ENCODE measurements at regions not wholly inside any gene's neighbourhood (a gene's known extent, or its start where the extent isn't known, plus 50 kb on each side); places are given as distances from the start of the nearest gene placed in this dataset.

DNA sequence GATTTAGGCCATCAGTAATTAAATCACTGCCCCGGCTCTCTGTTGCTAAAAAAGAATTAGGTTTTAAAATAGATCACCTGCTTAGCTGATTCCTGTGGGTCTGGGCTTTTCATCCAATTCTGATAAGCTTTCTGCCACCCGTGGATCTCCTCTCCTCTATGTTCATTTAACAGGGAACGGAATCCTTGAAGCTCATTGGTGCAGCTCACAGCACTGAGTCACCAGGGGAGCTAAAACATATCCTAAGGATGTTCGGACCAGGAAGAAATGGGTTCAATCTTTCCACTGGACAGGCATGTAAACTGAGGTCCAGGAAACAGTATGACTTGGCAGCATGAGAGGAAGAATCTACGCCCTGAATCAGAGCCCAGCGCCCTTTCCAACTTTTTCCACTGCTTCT lies 267.1 kb upstream of the GRIA1 start:
- Histone ChIP-seq H3K27me3 (replicated peaks; ENCODE audit: insufficient read depth) (no peaks in the 10 kb centered on the region), H3K4me1 (replicated peaks) (no peaks in the 10 kb centered on the region), H3K36me3 (no peaks in the 10 kb centered on the region), H3K27ac (no peak overlapping the region), H3K9me3 (no peaks in the 10 kb centered on the region), H3K4me3 (no peak overlapping the region)
- 59% methylated on average over 6 of the region's 6 CpGs for whole genome bisulfite sequencing
- TF ChIP-seq, protein P1, sequence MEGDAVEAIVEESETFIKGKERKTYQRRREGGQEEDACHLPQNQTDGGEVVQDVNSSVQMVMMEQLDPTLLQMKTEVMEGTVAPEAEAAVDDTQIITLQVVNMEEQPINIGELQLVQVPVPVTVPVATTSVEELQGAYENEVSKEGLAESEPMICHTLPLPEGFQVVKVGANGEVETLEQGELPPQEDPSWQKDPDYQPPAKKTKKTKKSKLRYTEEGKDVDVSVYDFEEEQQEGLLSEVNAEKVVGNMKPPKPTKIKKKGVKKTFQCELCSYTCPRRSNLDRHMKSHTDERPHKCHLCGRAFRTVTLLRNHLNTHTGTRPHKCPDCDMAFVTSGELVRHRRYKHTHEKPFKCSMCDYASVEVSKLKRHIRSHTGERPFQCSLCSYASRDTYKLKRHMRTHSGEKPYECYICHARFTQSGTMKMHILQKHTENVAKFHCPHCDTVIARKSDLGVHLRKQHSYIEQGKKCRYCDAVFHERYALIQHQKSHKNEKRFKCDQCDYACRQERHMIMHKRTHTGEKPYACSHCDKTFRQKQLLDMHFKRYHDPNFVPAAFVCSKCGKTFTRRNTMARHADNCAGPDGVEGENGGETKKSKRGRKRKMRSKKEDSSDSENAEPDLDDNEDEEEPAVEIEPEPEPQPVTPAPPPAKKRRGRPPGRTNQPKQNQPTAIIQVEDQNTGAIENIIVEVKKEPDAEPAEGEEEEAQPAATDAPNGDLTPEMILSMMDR (IDR thresholded peaks at IDR 0.05) = no peak
- TF ChIP-seq POLR2A (IDR thresholded peaks at IDR 0.05) = no peak
- TF ChIP-seq POLR2AphosphoS5 (IDR thresholded peaks at IDR 0.05) = no peak
- DNase-seq (ENCODE audit: low spot score) = no peak
- intact Hi-C loops (cut with DNase I) = no loop called here

DNA sequence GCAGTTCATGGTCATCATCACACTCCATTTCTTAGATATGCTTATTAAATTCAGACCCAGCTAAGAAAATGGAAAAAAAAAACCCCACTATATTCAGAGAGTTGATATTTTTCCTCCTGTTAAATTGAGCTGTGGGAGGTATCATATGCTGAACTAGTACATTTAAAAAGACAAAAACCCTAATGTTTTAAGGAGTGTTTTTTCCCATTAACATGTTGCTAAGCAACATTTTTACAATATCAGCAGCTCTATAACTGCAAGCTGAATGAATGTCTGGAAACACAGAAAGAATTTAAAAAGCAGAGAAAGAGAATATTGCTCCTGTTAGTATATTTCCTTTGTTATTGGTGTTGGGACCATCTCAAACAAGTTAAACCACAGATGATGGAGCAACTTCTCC lies 265.8 kb upstream of the GRIA1 start:
- H3K9me3 ChIP-seq = no peaks in the 10 kb centered on the region
- no peak for DNase-seq (ENCODE audit: low spot score)
- no peak overlapping the region for H3K27ac ChIP-seq
- TF ChIP-seq POLR2A (IDR thresholded peaks at IDR 0.05) (no peak), POLR2AphosphoS5 (IDR thresholded peaks at IDR 0.05) (no peak)
- TF ChIP-seq, protein P1 (IDR thresholded peaks at IDR 0.05) = no peak
- H3K4me1 ChIP-seq (replicated peaks) = no peaks in the 10 kb centered on the region
- H3K4me3 ChIP-seq = no peak overlapping the region
- intact Hi-C loops (cut with DNase I) = no loop called here
- no peaks in the 10 kb centered on the region for H3K36me3 ChIP-seq
- no peaks in the 10 kb centered on the region for H3K27me3 ChIP-seq (replicated peaks; ENCODE audit: insufficient read depth)

DNA sequence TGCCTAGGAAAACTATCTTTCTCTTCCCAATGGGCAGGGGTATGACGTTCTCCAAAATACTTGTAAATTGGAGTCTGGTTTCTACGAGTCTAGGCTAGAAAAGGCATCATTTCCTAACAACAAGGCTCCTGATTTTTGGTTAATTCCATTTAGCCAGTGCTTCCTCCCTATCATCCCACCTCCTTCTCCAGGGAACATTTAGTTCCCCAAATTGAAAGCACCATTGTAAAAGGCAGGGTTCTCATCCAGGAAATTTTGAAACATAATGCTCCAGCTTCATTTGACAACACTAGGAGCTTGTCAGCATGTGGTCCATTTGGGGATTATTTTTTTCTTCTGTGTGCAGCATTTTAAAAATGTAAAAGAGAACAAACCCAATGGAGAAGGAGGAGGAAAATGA lies 256.5 kb upstream of the GRIA1 start:
- no peaks in the 10 kb centered on the region for H3K9me3 ChIP-seq
- H3K27me3 ChIP-seq (replicated peaks; ENCODE audit: insufficient read depth) = no peaks in the 10 kb centered on the region
- DNase-seq (ENCODE audit: low spot score) = no peak
- TF ChIP-seq, protein P1 (IDR thresholded peaks at IDR 0.05) = no peak
- TF ChIP-seq POLR2A (IDR thresholded peaks at IDR 0.05) (no peak), POLR2AphosphoS5 (IDR thresholded peaks at IDR 0.05) (no peak)
- no peak overlapping the region for H3K27ac ChIP-seq
- no peak overlapping the region for H3K4me3 ChIP-seq
- intact Hi-C loops (cut with DNase I) = no loop called here
- no peaks in the 10 kb centered on the region for H3K36me3 ChIP-seq
- no peaks in the 10 kb centered on the region for H3K4me1 ChIP-seq (replicated peaks)
- WGBS = 77% methylated on average over 2 of the region's 2 CpGs

DNA sequence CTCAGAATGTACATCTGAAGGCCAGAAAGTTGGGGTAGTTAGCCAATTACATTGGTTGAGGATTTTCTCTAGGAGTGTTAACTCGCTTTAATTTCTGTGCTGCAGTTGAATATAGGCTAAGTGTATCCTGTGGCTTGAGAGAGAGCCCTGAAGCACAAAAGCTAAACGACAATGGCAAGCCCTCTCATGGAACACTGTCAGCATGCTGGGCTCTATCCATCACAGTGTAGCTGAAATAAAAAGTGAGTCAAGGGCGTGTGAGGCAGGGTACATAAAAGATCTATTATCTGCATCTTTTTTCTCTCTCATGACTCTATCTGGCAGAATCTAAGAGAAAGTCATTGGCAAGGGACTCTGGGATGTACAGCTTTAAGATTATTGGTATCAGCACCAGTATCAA lies 254.2 kb upstream of the GRIA1 start:
- no peaks in the 10 kb centered on the region for H3K9me3 ChIP-seq
- no peaks in the 10 kb centered on the region for H3K27me3 ChIP-seq (replicated peaks; ENCODE audit: insufficient read depth)
- 77% methylated on average over 3 of the region's 3 CpGs for WGBS
- intact Hi-C loops (cut with DNase I) = no loop called here
- TF ChIP-seq POLR2AphosphoS5 (IDR thresholded peaks at IDR 0.05) = no peak
- no peak for TF ChIP-seq POLR2A (IDR thresholded peaks at IDR 0.05)
- TF ChIP-seq, protein P1 (IDR thresholded peaks at IDR 0.05) = no peak
- DNase-seq (ENCODE audit: low spot score) = no peak
- H3K36me3 ChIP-seq = no peaks in the 10 kb centered on the region
- H3K27ac ChIP-seq = no peak overlapping the region
- no peak overlapping the region for H3K4me3 ChIP-seq
- no peaks in the 10 kb centered on the region for H3K4me1 ChIP-seq (replicated peaks)

DNA sequence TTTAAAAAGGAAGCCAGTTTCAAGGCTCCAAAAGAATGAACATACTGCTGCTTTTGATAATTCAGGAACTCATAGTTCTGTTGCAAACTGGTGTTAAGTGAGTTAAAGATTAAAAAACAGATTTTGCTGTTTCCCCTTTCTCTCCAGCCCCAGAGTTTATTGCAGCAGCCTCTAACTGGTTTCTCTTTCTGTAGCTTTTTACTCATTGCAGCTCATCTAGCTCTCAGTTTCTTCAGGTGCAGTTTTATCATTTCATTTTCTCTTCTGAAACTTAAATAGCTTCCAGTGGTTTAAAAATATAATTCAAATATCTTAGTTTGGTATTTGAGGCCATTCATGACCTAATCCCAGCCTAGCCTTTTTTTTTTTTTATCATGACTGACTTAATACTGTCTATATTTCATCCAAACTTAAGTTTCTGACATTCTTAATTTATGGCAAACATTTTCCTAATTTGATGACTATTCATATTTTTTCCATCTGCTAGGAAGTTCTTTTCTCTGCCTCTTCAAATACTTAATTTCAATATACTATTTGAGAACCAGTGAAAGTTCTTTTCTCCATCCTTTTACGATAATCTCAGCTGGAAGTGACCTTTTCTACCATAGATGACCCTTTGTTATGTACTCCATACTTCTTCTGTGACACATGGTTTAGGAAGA lies 252.7 kb upstream of the GRIA1 start:
- H3K27me3 ChIP-seq (replicated peaks; ENCODE audit: insufficient read depth) = no peaks in the 10 kb centered on the region
- no peaks in the 10 kb centered on the region for H3K36me3 ChIP-seq
- no peaks in the 10 kb centered on the region for H3K4me1 ChIP-seq (replicated peaks)
- WGBS = 79% methylated on average over 1 of the region's 1 CpG
- TF ChIP-seq, protein P1 (IDR thresholded peaks at IDR 0.05) = no peak
- TF ChIP-seq POLR2A (IDR thresholded peaks at IDR 0.05) (no peak), POLR2AphosphoS5 (IDR thresholded peaks at IDR 0.05) (no peak)
- DNase-seq (ENCODE audit: low spot score) = no peak
- no peak overlapping the region for H3K4me3 ChIP-seq
- intact Hi-C loops (cut with DNase I) = no loop called here
- no peaks in the 10 kb centered on the region for H3K9me3 ChIP-seq
- no peak overlapping the region for H3K27ac ChIP-seq
